ENCODE measurements at regions not wholly inside any gene's neighbourhood (a gene's known extent, or its start where the extent isn't known, plus 50 kb on each side); places are given as distances from the start of the nearest gene placed in this dataset.
"Not testable (repeated sequence)": the region's sequence is repeated elsewhere in the genome, so short reads cannot be mapped to it uniquely, and the experiment has no call there.

GRCh38 chr1:242827538-242827937 lies 303.0 kb upstream of the PLD5 start:
- Histone ChIP-seq H3K27ac (ENCODE audit: low read length) (no peak overlapping the region), H3K4me2 (ENCODE audit: low read depth, low read length, poor library complexity, severe bottlenecking) (no peak overlapping the region), H3K36me3 (ENCODE audit: insufficient read depth, low read length) (no peaks in the 10 kb centered on the region), H2AFZ (ENCODE audit: low read length) (no peak overlapping the region), H3K9me3 (ENCODE audit: low read length) (no peaks in the 10 kb centered on the region), H3K27me3 (ENCODE audit: low read length) (no peaks in the 10 kb centered on the region), H3K79me2 (ENCODE audit: low read length) (no peaks in the 10 kb centered on the region), H3K9ac (ENCODE audit: low read length) (no peak overlapping the region), H3K9me2 (replicated peaks; ENCODE audit: insufficient read depth, low read length) (no peaks in the 10 kb centered on the region), H4K20me1 (ENCODE audit: insufficient read depth, low read depth, low read length) (no peaks in the 10 kb centered on the region), H3K4me1 (ENCODE audit: low read length) (no peaks in the 10 kb centered on the region), H3K4me3 (ENCODE audit: low read length) (no peak overlapping the region)
- no peak for DNase-seq

DNA sequence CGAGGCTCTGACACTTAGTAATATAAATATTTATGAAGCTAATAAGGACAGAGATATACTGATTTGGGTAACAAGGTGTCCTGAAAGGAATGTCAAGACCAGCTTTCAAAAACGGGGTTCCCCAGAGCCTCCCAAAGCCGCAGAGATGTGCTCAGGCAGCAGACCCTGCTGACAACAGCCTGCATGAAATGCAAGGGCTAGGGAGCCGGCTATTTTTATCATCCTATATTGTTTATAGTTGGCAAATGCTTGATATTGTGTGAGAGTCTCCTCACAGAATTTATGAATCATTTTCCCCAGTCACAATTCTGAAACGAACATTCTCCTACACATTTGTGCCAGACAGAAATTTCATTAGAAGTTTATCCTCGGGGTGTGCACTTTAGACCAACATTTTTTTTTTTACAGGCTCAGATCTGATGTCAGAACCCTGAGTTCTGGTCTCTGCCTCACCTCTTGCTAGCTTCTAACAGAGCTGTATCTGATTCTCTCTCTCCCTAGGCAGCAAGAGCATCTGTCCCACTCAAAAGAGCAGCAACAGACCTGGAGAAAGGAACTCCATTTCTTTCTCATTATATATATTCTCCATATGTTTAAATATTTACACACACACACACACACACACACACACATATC lies 302.3 kb upstream of the PLD5 start:
- Histone ChIP-seq H3K27ac (ENCODE audit: low read length) (no peak overlapping the region), H3K9me3 (ENCODE audit: low read length) (no peaks in the 10 kb centered on the region), H3K4me3 (ENCODE audit: low read length) (no peak overlapping the region), H3K4me1 (ENCODE audit: low read length) (no peaks in the 10 kb centered on the region), H3K9ac (ENCODE audit: low read length) (no peak overlapping the region), H3K79me2 (ENCODE audit: low read length) (no peaks in the 10 kb centered on the region), H3K27me3 (ENCODE audit: low read length) (no peaks in the 10 kb centered on the region), H4K20me1 (ENCODE audit: insufficient read depth, low read depth, low read length) (no peaks in the 10 kb centered on the region), H2AFZ (ENCODE audit: low read length) (no peak overlapping the region), H3K36me3 (ENCODE audit: insufficient read depth, low read length) (no peaks in the 10 kb centered on the region), H3K9me2 (replicated peaks; ENCODE audit: insufficient read depth, low read length) (no peaks in the 10 kb centered on the region), H3K4me2 (ENCODE audit: low read depth, low read length, poor library complexity, severe bottlenecking) (no peak overlapping the region)
- no peak for DNase-seq

GRCh38 chr1:242824435-242824834 lies 299.9 kb upstream of the PLD5 start:
- Histone ChIP-seq H4K20me1 (ENCODE audit: insufficient read depth, low read depth, low read length) (no peaks in the 10 kb centered on the region), H2AFZ (ENCODE audit: low read length) (no peak overlapping the region), H3K9ac (ENCODE audit: low read length) (no peak overlapping the region), H3K9me2 (replicated peaks; ENCODE audit: insufficient read depth, low read length) (no peaks in the 10 kb centered on the region), H3K4me2 (ENCODE audit: low read depth, low read length, poor library complexity, severe bottlenecking) (no peak overlapping the region), H3K79me2 (ENCODE audit: low read length) (no peaks in the 10 kb centered on the region), H3K36me3 (ENCODE audit: insufficient read depth, low read length) (no peaks in the 10 kb centered on the region), H3K9me3 (ENCODE audit: low read length) (no peaks in the 10 kb centered on the region), H3K4me3 (ENCODE audit: low read length) (no peak overlapping the region), H3K4me1 (ENCODE audit: low read length) (no peaks in the 10 kb centered on the region), H3K27me3 (ENCODE audit: low read length) (no peaks in the 10 kb centered on the region), H3K27ac (ENCODE audit: low read length) (no peak overlapping the region)
- no peak for DNase-seq

DNA sequence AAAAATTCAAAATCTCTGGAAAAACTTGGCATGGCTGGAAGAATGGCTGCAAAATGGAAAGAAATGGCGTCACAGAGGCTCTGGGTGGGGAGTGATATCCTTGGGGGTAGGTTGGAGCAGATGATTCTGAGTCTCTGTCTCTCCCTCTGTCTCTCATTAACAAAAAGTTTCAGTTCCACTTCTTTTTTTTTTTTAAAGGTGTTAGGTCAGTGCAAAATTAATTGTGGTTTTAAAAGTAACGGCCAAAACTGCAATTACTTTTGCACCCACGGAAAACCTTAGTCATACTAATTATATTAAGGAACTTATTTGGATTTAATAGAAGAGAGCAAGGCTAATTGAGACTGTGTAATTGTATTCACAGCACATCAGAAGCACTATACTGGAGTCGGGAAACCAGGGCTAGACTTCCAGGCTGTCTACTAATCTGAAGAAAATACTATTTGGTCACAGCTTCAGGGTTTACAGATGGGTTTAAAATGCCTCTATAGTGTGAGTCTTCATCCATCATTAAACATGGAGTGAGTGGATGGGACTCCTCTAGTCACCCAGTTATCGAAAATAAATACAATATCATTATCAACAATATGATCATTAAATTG lies 289.1 kb upstream of the PLD5 start:
- Histone ChIP-seq H3K4me1 (ENCODE audit: low read length) (no peaks in the 10 kb centered on the region), H3K9ac (ENCODE audit: low read length) (no peak overlapping the region), H3K9me2 (replicated peaks; ENCODE audit: insufficient read depth, low read length) (no peaks in the 10 kb centered on the region), H3K4me3 (ENCODE audit: low read length) (no peak overlapping the region), H4K20me1 (ENCODE audit: insufficient read depth, low read depth, low read length) (no peaks in the 10 kb centered on the region), H3K27me3 (ENCODE audit: low read length) (0 out of 2 replicates have a peak, but pooled peaks cover 2% of the 10 kb centered on the region), H3K9me3 (ENCODE audit: low read length) (no peaks in the 10 kb centered on the region), H3K4me2 (ENCODE audit: low read depth, low read length, poor library complexity, severe bottlenecking) (no peak overlapping the region), H3K36me3 (ENCODE audit: insufficient read depth, low read length) (no peaks in the 10 kb centered on the region), H2AFZ (ENCODE audit: low read length) (no peak overlapping the region), H3K79me2 (ENCODE audit: low read length) (no peaks in the 10 kb centered on the region), H3K27ac (ENCODE audit: low read length) (no peak overlapping the region)
- DNase-seq, result no peak

DNA sequence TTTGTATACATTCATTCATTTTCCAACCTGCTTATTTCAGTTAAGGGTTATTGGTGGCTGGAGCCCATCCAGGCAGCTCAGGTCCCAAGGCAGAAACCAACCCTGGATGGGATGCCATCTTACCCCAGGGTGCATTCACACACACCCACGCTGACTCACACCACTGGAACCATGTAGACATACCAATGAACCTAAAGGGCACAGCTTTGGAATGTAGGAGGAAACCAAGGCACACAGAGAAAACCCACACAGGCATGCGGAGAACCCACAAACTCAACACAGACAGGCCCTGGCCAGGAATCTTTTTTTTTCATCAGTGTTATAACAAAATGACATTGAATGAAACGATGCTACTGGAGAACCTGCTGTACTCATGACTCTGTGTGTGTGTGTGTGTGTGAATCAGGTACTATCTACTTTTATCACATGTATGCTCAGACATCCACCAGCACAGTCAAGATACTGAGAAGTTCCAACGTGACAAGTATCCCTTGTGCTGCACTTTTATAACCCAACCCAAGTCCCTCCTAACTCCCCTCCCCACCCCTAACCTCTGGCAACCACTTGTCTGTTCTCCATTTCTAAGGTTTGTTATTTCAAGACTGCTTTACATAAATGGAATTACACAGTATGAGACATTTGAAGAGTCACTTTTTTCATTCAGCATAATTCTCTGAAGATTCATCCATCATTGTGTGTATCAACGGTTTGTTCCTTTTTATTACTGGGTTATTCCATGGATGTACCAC lies 286.8 kb upstream of the PLD5 start:
- no peak overlapping the region for H2AFZ ChIP-seq (ENCODE audit: low read length)
- H3K9me2 ChIP-seq (replicated peaks; ENCODE audit: insufficient read depth, low read length), result no peaks in the 10 kb centered on the region
- H4K20me1 ChIP-seq (ENCODE audit: insufficient read depth, low read depth, low read length), result no peaks in the 10 kb centered on the region
- H3K4me1 ChIP-seq (ENCODE audit: low read length), result no peaks in the 10 kb centered on the region
- no peaks in the 10 kb centered on the region for H3K36me3 ChIP-seq (ENCODE audit: insufficient read depth, low read length)
- no peak overlapping the region for H3K27ac ChIP-seq (ENCODE audit: low read length)
- no peaks in the 10 kb centered on the region for H3K9me3 ChIP-seq (ENCODE audit: low read length)
- H3K9ac ChIP-seq (ENCODE audit: low read length), result no peak overlapping the region
- H3K27me3 ChIP-seq (ENCODE audit: low read length), result 0 out of 2 replicates have a peak, but pooled peaks cover 2% of the 10 kb centered on the region
- DNase-seq, result no peak
- H3K4me2 ChIP-seq (ENCODE audit: low read depth, low read length, poor library complexity, severe bottlenecking), result no peak overlapping the region
- H3K79me2 ChIP-seq (ENCODE audit: low read length), result no peaks in the 10 kb centered on the region
- no peak overlapping the region for H3K4me3 ChIP-seq (ENCODE audit: low read length)

DNA sequence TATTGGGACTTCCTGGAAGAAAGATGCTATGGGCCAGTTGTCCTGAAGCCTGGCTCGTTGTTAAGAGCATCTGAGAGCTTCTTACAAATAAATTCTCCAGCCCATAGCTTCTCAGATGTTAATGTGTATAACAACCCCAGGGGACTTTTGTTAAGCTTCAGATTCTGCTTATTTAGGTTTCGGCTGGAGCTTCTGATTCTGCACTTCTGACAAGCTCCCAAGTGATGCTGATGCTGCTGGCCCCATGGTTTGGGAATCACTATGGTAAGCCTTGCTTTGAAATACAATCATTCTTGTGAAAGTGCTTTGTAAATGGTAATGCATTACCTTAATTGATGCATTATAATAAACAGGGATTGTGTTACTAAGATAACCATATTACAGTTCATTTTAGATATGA lies 281.8 kb upstream of the PLD5 start:
- DNase-seq, result no peak
- H3K79me2 ChIP-seq (ENCODE audit: low read length), result no peaks in the 10 kb centered on the region

DNA sequence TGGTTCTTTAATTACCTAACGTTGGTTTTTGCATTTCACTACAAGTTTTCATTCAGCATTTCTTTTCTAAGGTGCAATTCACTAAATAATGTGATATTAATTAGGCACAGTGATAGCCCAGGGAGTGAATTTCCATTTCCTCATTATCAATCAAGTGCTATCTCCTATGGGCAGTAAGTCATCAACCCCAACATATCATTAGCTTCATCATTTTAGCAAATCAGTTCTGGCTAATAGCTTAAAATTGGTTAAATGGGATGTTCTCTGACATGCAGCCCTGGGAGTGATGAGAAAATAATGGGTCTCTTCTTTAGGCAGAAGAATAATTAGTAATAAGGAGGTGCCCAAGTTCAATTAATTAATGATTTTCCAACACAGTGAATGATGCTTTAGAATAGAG lies 280.9 kb upstream of the PLD5 start:
- not testable (repeated sequence) for H3K4me1 ChIP-seq (ENCODE audit: low read length); H3K27ac ChIP-seq (ENCODE audit: low read length); H3K36me3 ChIP-seq (ENCODE audit: insufficient read depth, low read length); H4K20me1 ChIP-seq (ENCODE audit: insufficient read depth, low read depth, low read length); H3K79me2 ChIP-seq (ENCODE audit: low read length); H3K4me3 ChIP-seq (ENCODE audit: low read length); DNase-seq; H3K4me2 ChIP-seq (ENCODE audit: low read depth, low read length, poor library complexity, severe bottlenecking); H3K9me3 ChIP-seq (ENCODE audit: low read length); H3K9me2 ChIP-seq (replicated peaks; ENCODE audit: insufficient read depth, low read length); H3K27me3 ChIP-seq (ENCODE audit: low read length); H3K9ac ChIP-seq (ENCODE audit: low read length); H2AFZ ChIP-seq (ENCODE audit: low read length)

More for the DNA sequence above, 281.8 kb upstream of the PLD5 start:
- H3K4me2 ChIP-seq (ENCODE audit: low read depth, low read length, poor library complexity, severe bottlenecking), result no peak overlapping the region
- no peaks in the 10 kb centered on the region for H3K4me1 ChIP-seq (ENCODE audit: low read length)
- H3K9me3 ChIP-seq (ENCODE audit: low read length), result no peaks in the 10 kb centered on the region
- no peak overlapping the region for H3K9ac ChIP-seq (ENCODE audit: low read length)
- no peak overlapping the region for H3K4me3 ChIP-seq (ENCODE audit: low read length)
- H3K27me3 ChIP-seq (ENCODE audit: low read length), result no peaks in the 10 kb centered on the region
- no peaks in the 10 kb centered on the region for H4K20me1 ChIP-seq (ENCODE audit: insufficient read depth, low read depth, low read length)
- H3K27ac ChIP-seq (ENCODE audit: low read length), result no peak overlapping the region
- no peak overlapping the region for H2AFZ ChIP-seq (ENCODE audit: low read length)
- no peaks in the 10 kb centered on the region for H3K9me2 ChIP-seq (replicated peaks; ENCODE audit: insufficient read depth, low read length)
- no peaks in the 10 kb centered on the region for H3K36me3 ChIP-seq (ENCODE audit: insufficient read depth, low read length)

DNA sequence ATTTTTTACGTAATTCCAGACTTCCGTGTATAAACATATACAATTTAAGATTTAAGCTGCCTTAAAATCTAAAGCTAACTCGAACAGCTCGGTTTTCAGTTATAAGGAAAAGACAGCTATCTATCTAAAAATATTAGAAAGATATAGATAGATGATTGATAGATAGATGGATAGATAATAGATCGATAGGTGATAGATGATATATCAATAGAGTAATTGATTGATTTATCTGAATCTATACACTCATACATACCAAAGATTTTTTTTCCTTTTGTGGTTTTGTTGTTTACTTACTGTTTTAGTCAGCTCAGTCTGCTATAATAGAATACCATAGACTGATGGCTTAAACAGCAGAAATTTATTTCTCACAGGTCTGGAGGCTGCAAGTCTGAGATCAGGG lies 278.5 kb upstream of the PLD5 start:
- H3K4me2 ChIP-seq (ENCODE audit: low read depth, low read length, poor library complexity, severe bottlenecking), result no peak overlapping the region
- H3K9me2 ChIP-seq (replicated peaks; ENCODE audit: insufficient read depth, low read length), result no peaks in the 10 kb centered on the region
- no peak for DNase-seq
- no peaks in the 10 kb centered on the region for H3K36me3 ChIP-seq (ENCODE audit: insufficient read depth, low read length)
- H3K9ac ChIP-seq (ENCODE audit: low read length), result no peak overlapping the region
- H3K79me2 ChIP-seq (ENCODE audit: low read length), result no peaks in the 10 kb centered on the region
- H3K27ac ChIP-seq (ENCODE audit: low read length), result no peak overlapping the region
- no peaks in the 10 kb centered on the region for H3K4me1 ChIP-seq (ENCODE audit: low read length)
- H3K27me3 ChIP-seq (ENCODE audit: low read length), result no peaks in the 10 kb centered on the region
- H3K4me3 ChIP-seq (ENCODE audit: low read length), result no peak overlapping the region
- no peak overlapping the region for H2AFZ ChIP-seq (ENCODE audit: low read length)
- H3K9me3 ChIP-seq (ENCODE audit: low read length), result no peaks in the 10 kb centered on the region
- no peaks in the 10 kb centered on the region for H4K20me1 ChIP-seq (ENCODE audit: insufficient read depth, low read depth, low read length)

Data from Karpas-422 (cell line).